H9 (cell line): ENCODE measurements at regions not wholly inside any gene's neighbourhood (a gene's known extent, or its start where the extent isn't known, plus 50 kb on each side); places are given as distances from the start of the nearest gene placed in this dataset.

ENCODE experiments used
- DNase-seq: peaks from one replicate; pipeline ENCODE4 v3.0.0-alpha.2; 2017
- H2AFZ ChIP-seq: one replicate; pipeline ENCODE4 v1.6.1; 2013; ENCODE audit warnings: mild to moderate bottlenecking, low read length, control low read depth, moderate library complexity
- H2AK5ac ChIP-seq: 2 replicates; pipeline ENCODE4 v1.6.1; 2013; ENCODE audit warnings: low read length, control low read depth, mixed read lengths; ENCODE audit not compliant: insufficient read length
- H2BK120ac ChIP-seq: one replicate; pipeline ENCODE4 v1.6.1; 2013; ENCODE audit warnings: low read depth, mild to moderate bottlenecking, low read length, control low read depth, inconsistent platforms; ENCODE audit not compliant: poor library complexity, severe bottlenecking
- H2BK12ac ChIP-seq: 2 replicates; pipeline ENCODE4 v1.6.1; 2013; ENCODE audit warnings: low read length, control low read depth, mixed read lengths, low read depth; ENCODE audit not compliant: insufficient read length
- H2BK15ac ChIP-seq: 2 replicates; pipeline ENCODE4 v1.6.1; 2013; ENCODE audit warnings: low read depth, low read length, control low read depth
- H2BK20ac ChIP-seq: one replicate; pipeline ENCODE4 v1.6.1; 2013; ENCODE audit warnings: low read depth, mild to moderate bottlenecking, low read length, control low read depth, inconsistent platforms; ENCODE audit not compliant: poor library complexity, severe bottlenecking
- H2BK5ac ChIP-seq: 2 replicates; pipeline ENCODE4 v1.6.1; 2013; ENCODE audit warnings: low read length, control low read depth, mixed read lengths; ENCODE audit not compliant: insufficient read length
- H3K14ac ChIP-seq: 2 replicates; pipeline ENCODE4 v1.6.1; 2013; ENCODE audit warnings: low read length, control low read depth; ENCODE audit not compliant: insufficient read depth
- H3K18ac ChIP-seq: 2 replicates; pipeline ENCODE4 v1.6.1; 2013; ENCODE audit warnings: low read depth, mild to moderate bottlenecking, mixed read lengths, low read length, control low read depth; ENCODE audit not compliant: insufficient read length
- H3K23ac ChIP-seq: 2 replicates; pipeline ENCODE4 v1.6.1; 2013; ENCODE audit warnings: low read length, control low read depth, mixed read lengths, low read depth; ENCODE audit not compliant: insufficient read length
- H3K23me2 ChIP-seq: 2 replicates; pipeline ENCODE4 v1.6.1; 2013; ENCODE audit warnings: low read depth, mild to moderate bottlenecking, mixed read lengths, low read length, control low read depth; ENCODE audit not compliant: insufficient read length, poor library complexity, severe bottlenecking
- H3K27ac ChIP-seq: 2 replicates; pipeline ENCODE4 v1.5.1; 2013; ENCODE audit warnings: low read length, control low read depth, mixed read lengths, low read depth; ENCODE audit not compliant: insufficient read length
- H3K27me3 ChIP-seq: 2 replicates; pipeline ENCODE4 v1.6.1; 2013; ENCODE audit warnings: low read length, control low read depth, inconsistent platforms; ENCODE audit not compliant: insufficient read depth
- H3K4ac ChIP-seq: 2 replicates; pipeline ENCODE4 v1.6.1; 2013; ENCODE audit warnings: low read depth, mild to moderate bottlenecking, control low read depth, inconsistent platforms, low read length, moderate library complexity
- H3K4me1 ChIP-seq: 2 replicates; pipeline ENCODE4 v1.6.1; 2013; ENCODE audit warnings: low read length, control low read depth, inconsistent platforms; ENCODE audit not compliant: insufficient read depth
- H3K4me2 ChIP-seq: 2 replicates; pipeline ENCODE4 v1.6.1; 2013; ENCODE audit warnings: low read length, control low read depth, mixed read lengths; ENCODE audit not compliant: insufficient read length, insufficient read depth
- H3K56ac ChIP-seq: 2 replicates; pipeline ENCODE4 v1.6.1; 2013; ENCODE audit warnings: low read depth, mild to moderate bottlenecking, mixed read lengths, low read length, control low read depth; ENCODE audit not compliant: insufficient read length
- H3K79me1 ChIP-seq: 2 replicates; pipeline ENCODE4 v1.6.1; 2013; ENCODE audit warnings: low read depth, mild to moderate bottlenecking, moderate library complexity, low read length, control low read depth, inconsistent platforms; ENCODE audit not compliant: insufficient read depth, poor library complexity, severe bottlenecking
- H3K79me2 ChIP-seq: 2 replicates; pipeline ENCODE4 v1.6.1; 2013; ENCODE audit warnings: low read length, control low read depth, inconsistent platforms; ENCODE audit not compliant: insufficient read depth
- H3K9ac ChIP-seq: 2 replicates; pipeline ENCODE4 v1.6.1; 2013; ENCODE audit warnings: low read length, control low read depth, mixed read lengths; ENCODE audit not compliant: insufficient read length; ENCODE audit errors: extremely low read depth
- H3K9me3 ChIP-seq: one replicate; pipeline ENCODE4 v1.6.1; 2013; ENCODE audit warnings: low read depth, low read length, inconsistent platforms; ENCODE audit not compliant: control insufficient read depth
- H3T11ph ChIP-seq: one replicate; pipeline ENCODE4 v1.6.1; 2013; ENCODE audit warnings: mild to moderate bottlenecking, low read length, control low read depth, inconsistent platforms
- H4K20me1 ChIP-seq: one replicate; pipeline ENCODE4 v1.6.1; 2013; ENCODE audit not compliant: control insufficient read depth, insufficient read length, insufficient read depth
- H4K5ac ChIP-seq: 2 replicates; pipeline ENCODE4 v1.6.1; 2013; ENCODE audit warnings: low read depth, mild to moderate bottlenecking, mixed read lengths, low read length, control low read depth; ENCODE audit not compliant: insufficient read length
- H4K8ac ChIP-seq: replicated peaks from 2 replicates; pipeline ENCODE4 v1.6.1; 2013; ENCODE audit warnings: low read length, control low read depth, mixed read lengths, low read depth; ENCODE audit not compliant: insufficient read length
- H4K91ac ChIP-seq: 2 replicates; pipeline ENCODE4 v1.6.1; 2013; ENCODE audit warnings: low read depth, mild to moderate bottlenecking, moderate library complexity, mixed read lengths, low read length, control low read depth; ENCODE audit not compliant: insufficient read length
- H3K27ac Mint-ChIP-seq, 3 experiments: 2 replicates in 2 of 3; 3 replicates in 1 of 3; pipeline ENCODE4 v1.8.0; 2020 to 2021; ENCODE audit warnings: mixed read lengths in 3 of 3, mild to moderate bottlenecking in 1 of 3, moderate library complexity in 1 of 3
- H3K27me3 Mint-ChIP-seq: 2 replicates; pipeline ENCODE4 v1.8.0; 2021; ENCODE audit warnings: low read depth, mild to moderate bottlenecking, moderate library complexity, mixed read lengths
- H3K36me3 Mint-ChIP-seq, 3 experiments: 2 replicates in 2 of 3; 3 replicates in 1 of 3; pipeline ENCODE4 v1.8.0; 2020 to 2021; ENCODE audit warnings: low read depth in 3 of 3, mixed read lengths in 3 of 3; ENCODE audit not compliant: insufficient read depth in 1 of 3
- H3K4me1 Mint-ChIP-seq, 2 experiments: 2 replicates each; pipeline ENCODE4 v1.8.0; 2020; ENCODE audit warnings: mixed read lengths in 2 of 2
- H3K4me3 Mint-ChIP-seq, 2 experiments: 2 replicates in 1 of 2; 3 replicates in 1 of 2; pipeline ENCODE4 v1.8.0; 2020 to 2021; ENCODE audit warnings: mild to moderate bottlenecking in 2 of 2, mixed read lengths in 2 of 2, moderate library complexity in 1 of 2
- H3K9me3 Mint-ChIP-seq, 2 experiments: 2 replicates in 1 of 2; 3 replicates in 1 of 2; pipeline ENCODE4 v1.8.0; 2020; ENCODE audit warnings: mild to moderate bottlenecking in 2 of 2, mixed read lengths in 2 of 2, moderate library complexity in 1 of 2
- WGBS: extraction: QIAGEN DNeasy Blood & Tissue Kit; methylation state at CpG from one replicate; pipeline ENCODE4 v1.1.7; 2013; ENCODE audit warnings: missing lambda C conversion rate, low lambda C conversion rate, mixed read lengths; ENCODE audit not compliant: insufficient read length; ENCODE audit errors: extremely low coverage; 5-methylcytosine and 5-hydroxymethylcytosine counted together
- TF ChIP-seq, protein P1 (sequence below): fragments of 200-600 bp; sonication (generic); conservative IDR thresholded peaks from 3 replicates; pipeline ENCODE4 v1.8.0; 2021; ENCODE audit warnings: antibody characterized with exemption, mild to moderate bottlenecking

DNA sequence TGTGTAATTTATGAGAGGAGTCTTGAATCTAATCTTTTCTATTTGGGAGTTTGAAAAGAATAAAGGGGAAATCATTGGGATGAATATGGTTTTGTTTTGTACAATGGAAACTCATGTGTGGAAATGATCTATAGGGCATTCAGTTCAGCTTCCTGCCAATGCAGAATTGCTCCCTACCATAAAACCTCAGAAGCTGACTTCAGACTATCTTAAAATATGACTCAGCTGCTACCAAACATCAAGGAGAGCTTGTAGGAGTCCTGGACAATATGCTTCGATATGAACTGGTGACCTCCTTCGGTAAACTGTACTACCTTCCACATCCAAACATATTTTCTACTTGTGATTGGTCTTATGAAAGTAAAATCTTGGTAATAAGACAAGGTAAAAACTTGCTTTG lies 160.6 kb downstream of the CAPZA3 start:
- Mint-ChIP-seq H3K27me3 (no peaks in the 10 kb centered on the region; the same call in 1 of the 2 replicates), H3K27ac (no peak overlapping the region), H3K9me3 (peaks cover 6 to 7% of the 10 kb centered on the region in 2 experiments; a peak in 3 of 5 replicates), H3K4me3 (no peak overlapping the region), H3K36me3 (peaks cover 4 to 17% (median 5%) of the 10 kb centered on the region in 3 experiments; a peak in 6 of 7 replicates), H3K4me1 (peaks cover 31 to 34% of the 10 kb centered on the region in 2 experiments)
- H2BK12ac ChIP-seq = no peak overlapping the region
- no peak overlapping the region for H3K14ac ChIP-seq
- no peaks in the 10 kb centered on the region for H4K20me1 ChIP-seq
- H3K4me1 ChIP-seq = no peaks in the 10 kb centered on the region; the same call in 1 of the 2 replicates
- H3K4ac ChIP-seq = no peak overlapping the region
- no peak overlapping the region for H3T11ph ChIP-seq
- no peak overlapping the region for H4K91ac ChIP-seq
- no peak overlapping the region for H2AFZ ChIP-seq
- H2AK5ac ChIP-seq = no peak overlapping the region
- TF ChIP-seq, protein P1, sequence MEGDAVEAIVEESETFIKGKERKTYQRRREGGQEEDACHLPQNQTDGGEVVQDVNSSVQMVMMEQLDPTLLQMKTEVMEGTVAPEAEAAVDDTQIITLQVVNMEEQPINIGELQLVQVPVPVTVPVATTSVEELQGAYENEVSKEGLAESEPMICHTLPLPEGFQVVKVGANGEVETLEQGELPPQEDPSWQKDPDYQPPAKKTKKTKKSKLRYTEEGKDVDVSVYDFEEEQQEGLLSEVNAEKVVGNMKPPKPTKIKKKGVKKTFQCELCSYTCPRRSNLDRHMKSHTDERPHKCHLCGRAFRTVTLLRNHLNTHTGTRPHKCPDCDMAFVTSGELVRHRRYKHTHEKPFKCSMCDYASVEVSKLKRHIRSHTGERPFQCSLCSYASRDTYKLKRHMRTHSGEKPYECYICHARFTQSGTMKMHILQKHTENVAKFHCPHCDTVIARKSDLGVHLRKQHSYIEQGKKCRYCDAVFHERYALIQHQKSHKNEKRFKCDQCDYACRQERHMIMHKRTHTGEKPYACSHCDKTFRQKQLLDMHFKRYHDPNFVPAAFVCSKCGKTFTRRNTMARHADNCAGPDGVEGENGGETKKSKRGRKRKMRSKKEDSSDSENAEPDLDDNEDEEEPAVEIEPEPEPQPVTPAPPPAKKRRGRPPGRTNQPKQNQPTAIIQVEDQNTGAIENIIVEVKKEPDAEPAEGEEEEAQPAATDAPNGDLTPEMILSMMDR = no peak
- H3K27me3 ChIP-seq = no peaks in the 10 kb centered on the region
- no peak overlapping the region for H4K5ac ChIP-seq
- no peak overlapping the region for H3K27ac ChIP-seq
- no CpG with 5 or more reads among the region's 2 CpGs for WGBS
- H3K23ac ChIP-seq = no peak overlapping the region
- no peak overlapping the region for H2BK20ac ChIP-seq
- H3K9me3 ChIP-seq = no peaks in the 10 kb centered on the region
- no peaks in the 10 kb centered on the region for H3K79me1 ChIP-seq
- H2BK5ac ChIP-seq = no peak overlapping the region
- H3K23me2 ChIP-seq = no peaks in the 10 kb centered on the region
- no peak overlapping the region for H3K56ac ChIP-seq
- no peak overlapping the region for H3K18ac ChIP-seq
- no peaks in the 10 kb centered on the region for H3K79me2 ChIP-seq
- no peak overlapping the region for H4K8ac ChIP-seq
- DNase-seq = no peak
- H2BK120ac ChIP-seq = no peak overlapping the region
- no peak overlapping the region for H3K4me2 ChIP-seq
- H2BK15ac ChIP-seq = no peak overlapping the region
- H3K9ac ChIP-seq = no peak overlapping the region
